HL-60 (cell line): ENCODE measurements at regions not wholly inside any gene's neighbourhood (a gene's known extent, or its start where the extent isn't known, plus 50 kb on each side); places are given as distances from the start of the nearest gene placed in this dataset.

ENCODE experiments used
- DNase-seq, 2 experiments: peaks; one replicate each; pipeline ENCODE4 v3.0.0-alpha.2; 2010 to 2020; ENCODE audit warnings: low read depth in 1 of 2, low spot score in 1 of 2
- H3K27ac ChIP-seq: fragments of 250-450 bp; sonication (Bioruptor Pico); replicated peaks from 2 replicates; pipeline ENCODE4 v1.5.1; 2020; ENCODE audit warnings: mild to moderate bottlenecking, moderate library complexity
- H3K27me3 ChIP-seq: fragments of 250-450 bp; sonication (Bioruptor Pico); 2 replicates; pipeline ENCODE4 v1.5.1; 2021; ENCODE audit warnings: mild to moderate bottlenecking, moderate library complexity; ENCODE audit not compliant: insufficient read depth, poor library complexity, severe bottlenecking
- H3K4me3 ChIP-seq: replicated peaks from 2 replicates; pipeline ENCODE4 v1.5.1; 2011; ENCODE audit warnings: mild to moderate bottlenecking, control low read depth, low read length; ENCODE audit not compliant: insufficient read depth
- GABPA ChIP-seq: IDR thresholded peaks from 2 replicates; pipeline ENCODE4 v1.6.1; 2012; ENCODE audit warnings: low read depth
- POLR2AphosphoS5 ChIP-seq: IDR thresholded peaks from 2 replicates; pipeline ENCODE4 v1.6.1; 2012; ENCODE audit warnings: low read depth
- SPI1 ChIP-seq: IDR thresholded peaks from 2 replicates; pipeline ENCODE4 v1.6.1; 2012; ENCODE audit warnings: low read depth, mild to moderate bottlenecking, borderline replicate concordance
- TF ChIP-seq, protein P1 (sequence below): IDR thresholded peaks from one replicate; pipeline ENCODE4 v1.5.1; 2011; ENCODE audit warnings: low read length, control low read depth, inconsistent platforms; ENCODE audit not compliant: insufficient read depth
- TF ChIP-seq, protein P2 (sequence below): IDR thresholded peaks from 2 replicates; pipeline ENCODE4 v1.6.1; 2012; ENCODE audit warnings: low read depth; ENCODE audit not compliant: insufficient replicate concordance

DNA sequence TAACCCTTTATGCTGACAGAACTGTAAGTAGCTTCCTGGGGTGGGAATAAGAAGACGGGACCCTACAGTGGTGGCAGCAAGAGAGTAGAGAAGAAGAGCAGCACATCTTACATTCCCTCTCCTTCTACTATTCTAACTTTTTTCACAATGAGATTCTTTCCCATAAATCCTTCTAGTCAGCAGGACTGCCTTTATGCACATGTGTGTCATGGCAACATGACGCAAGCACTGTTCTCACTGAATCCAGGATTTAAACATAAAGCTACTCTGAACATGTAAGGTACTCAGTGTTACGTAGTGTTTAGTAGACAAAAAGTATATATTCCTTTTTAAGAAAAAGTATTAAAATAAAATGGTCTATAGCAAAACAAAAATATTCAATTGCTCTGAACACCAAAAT is 309.7 kb upstream of the LYPLAL1 start:
- H3K27ac ChIP-seq: no peak overlapping the region
- no peak for DNase-seq
- H3K27me3 ChIP-seq: peaks cover 3% of the 10 kb centered on the region
- TF ChIP-seq POLR2AphosphoS5 (no peak), SPI1 (no peak), GABPA (no peak)
- TF ChIP-seq, protein P1, sequence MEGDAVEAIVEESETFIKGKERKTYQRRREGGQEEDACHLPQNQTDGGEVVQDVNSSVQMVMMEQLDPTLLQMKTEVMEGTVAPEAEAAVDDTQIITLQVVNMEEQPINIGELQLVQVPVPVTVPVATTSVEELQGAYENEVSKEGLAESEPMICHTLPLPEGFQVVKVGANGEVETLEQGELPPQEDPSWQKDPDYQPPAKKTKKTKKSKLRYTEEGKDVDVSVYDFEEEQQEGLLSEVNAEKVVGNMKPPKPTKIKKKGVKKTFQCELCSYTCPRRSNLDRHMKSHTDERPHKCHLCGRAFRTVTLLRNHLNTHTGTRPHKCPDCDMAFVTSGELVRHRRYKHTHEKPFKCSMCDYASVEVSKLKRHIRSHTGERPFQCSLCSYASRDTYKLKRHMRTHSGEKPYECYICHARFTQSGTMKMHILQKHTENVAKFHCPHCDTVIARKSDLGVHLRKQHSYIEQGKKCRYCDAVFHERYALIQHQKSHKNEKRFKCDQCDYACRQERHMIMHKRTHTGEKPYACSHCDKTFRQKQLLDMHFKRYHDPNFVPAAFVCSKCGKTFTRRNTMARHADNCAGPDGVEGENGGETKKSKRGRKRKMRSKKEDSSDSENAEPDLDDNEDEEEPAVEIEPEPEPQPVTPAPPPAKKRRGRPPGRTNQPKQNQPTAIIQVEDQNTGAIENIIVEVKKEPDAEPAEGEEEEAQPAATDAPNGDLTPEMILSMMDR: no peak
- TF ChIP-seq, protein P2, sequence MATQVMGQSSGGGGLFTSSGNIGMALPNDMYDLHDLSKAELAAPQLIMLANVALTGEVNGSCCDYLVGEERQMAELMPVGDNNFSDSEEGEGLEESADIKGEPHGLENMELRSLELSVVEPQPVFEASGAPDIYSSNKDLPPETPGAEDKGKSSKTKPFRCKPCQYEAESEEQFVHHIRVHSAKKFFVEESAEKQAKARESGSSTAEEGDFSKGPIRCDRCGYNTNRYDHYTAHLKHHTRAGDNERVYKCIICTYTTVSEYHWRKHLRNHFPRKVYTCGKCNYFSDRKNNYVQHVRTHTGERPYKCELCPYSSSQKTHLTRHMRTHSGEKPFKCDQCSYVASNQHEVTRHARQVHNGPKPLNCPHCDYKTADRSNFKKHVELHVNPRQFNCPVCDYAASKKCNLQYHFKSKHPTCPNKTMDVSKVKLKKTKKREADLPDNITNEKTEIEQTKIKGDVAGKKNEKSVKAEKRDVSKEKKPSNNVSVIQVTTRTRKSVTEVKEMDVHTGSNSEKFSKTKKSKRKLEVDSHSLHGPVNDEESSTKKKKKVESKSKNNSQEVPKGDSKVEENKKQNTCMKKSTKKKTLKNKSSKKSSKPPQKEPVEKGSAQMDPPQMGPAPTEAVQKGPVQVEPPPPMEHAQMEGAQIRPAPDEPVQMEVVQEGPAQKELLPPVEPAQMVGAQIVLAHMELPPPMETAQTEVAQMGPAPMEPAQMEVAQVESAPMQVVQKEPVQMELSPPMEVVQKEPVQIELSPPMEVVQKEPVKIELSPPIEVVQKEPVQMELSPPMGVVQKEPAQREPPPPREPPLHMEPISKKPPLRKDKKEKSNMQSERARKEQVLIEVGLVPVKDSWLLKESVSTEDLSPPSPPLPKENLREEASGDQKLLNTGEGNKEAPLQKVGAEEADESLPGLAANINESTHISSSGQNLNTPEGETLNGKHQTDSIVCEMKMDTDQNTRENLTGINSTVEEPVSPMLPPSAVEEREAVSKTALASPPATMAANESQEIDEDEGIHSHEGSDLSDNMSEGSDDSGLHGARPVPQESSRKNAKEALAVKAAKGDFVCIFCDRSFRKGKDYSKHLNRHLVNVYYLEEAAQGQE: no peak
- no peak overlapping the region for H3K4me3 ChIP-seq

DNA sequence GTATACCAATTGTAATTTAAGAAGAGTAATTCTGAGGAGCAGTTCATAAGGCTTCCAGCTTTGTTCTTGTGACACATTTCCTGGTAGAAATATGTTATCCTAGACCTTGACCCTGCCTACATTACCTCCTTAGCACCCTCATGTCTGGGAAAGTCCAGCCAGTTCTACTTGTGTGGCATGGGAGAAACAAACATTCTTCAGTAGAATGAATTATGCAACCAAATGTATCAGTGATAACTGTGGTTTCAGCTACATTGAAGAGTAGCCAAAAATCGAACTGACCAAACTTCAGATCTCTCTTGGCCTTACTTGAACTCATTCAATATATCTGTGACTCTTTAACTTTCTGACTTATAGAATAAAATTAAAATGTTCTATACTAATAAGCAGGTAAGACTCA is 308.1 kb upstream of the LYPLAL1 start:
- no peaks in the 10 kb centered on the region for H3K27me3 ChIP-seq
- H3K27ac ChIP-seq: no peak overlapping the region
- no peak for DNase-seq
- TF ChIP-seq, protein P1: no peak
- TF ChIP-seq GABPA (no peak), POLR2AphosphoS5 (no peak), SPI1 (no peak)
- TF ChIP-seq, protein P2: no peak
- H3K4me3 ChIP-seq: no peak overlapping the region

DNA sequence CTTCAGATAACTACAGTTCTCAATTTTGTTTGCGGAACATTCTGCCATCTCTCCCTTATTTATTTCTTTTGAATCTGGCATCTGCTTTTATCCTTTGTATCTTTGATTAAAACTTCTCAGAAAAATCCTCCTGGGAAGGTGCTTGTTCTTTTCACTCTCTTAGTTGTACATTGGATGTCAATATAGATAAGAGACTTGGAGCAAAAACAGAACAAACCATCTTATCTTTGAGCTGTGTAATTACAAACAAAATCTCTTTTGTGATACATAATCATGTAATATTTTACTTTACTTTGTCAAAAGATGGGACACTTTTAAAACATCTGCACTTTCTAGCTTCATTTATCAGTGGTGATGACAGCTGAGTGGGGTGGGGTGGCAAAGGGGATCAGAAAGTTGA is 307.2 kb upstream of the LYPLAL1 start:
- no peak overlapping the region for H3K4me3 ChIP-seq
- no peak overlapping the region for H3K27ac ChIP-seq
- H3K27me3 ChIP-seq: no peaks in the 10 kb centered on the region
- DNase-seq: no peak
- TF ChIP-seq GABPA: no peak
- TF ChIP-seq, protein P1: no peak
- no peak for TF ChIP-seq SPI1
- TF ChIP-seq POLR2AphosphoS5: no peak
- TF ChIP-seq, protein P2: no peak
